ENCODE measurements at regions not wholly inside any gene's neighbourhood (a gene's known extent, or its start where the extent isn't known, plus 50 kb on each side); places are given as distances from the start of the nearest gene placed in this dataset.
A peak's percentile ranks its signal among the peaks of the same experiment; 100 is the strongest.

GRCh38 chr3:150149651-150150051 lies 179.0 kb upstream of the PFN2 start:
- DNase-seq (ENCODE audit: low spot score in 2 of 2) = no peak
- H3K27ac Mint-ChIP-seq = no peak overlapping the region

GRCh38 chr3:150148227-150148626 lies 177.5 kb upstream of the PFN2 start:
- Mint-ChIP-seq H3K36me3 (no peaks in the 10 kb centered on the region), H3K9me3 (peaks cover 0 to 6% of the 10 kb centered on the region in 2 donors), H3K27ac (no peak overlapping the region)
- ATAC-seq = no peak
- DNase-seq (ENCODE audit: low spot score in 2 of 2) = no peak

More at GRCh38 chr3:150149651-150150051, 179.0 kb upstream of the PFN2 start:
- Mint-ChIP-seq H3K36me3 (no peaks in the 10 kb centered on the region), H3K9me3 (peaks cover 0 to under 1% of the 10 kb centered on the region in 2 donors)
- ATAC-seq = no peak

GRCh38 chr3:150147776-150148175 lies 177.1 kb upstream of the PFN2 start:
- DNase-seq (ENCODE audit: low spot score in 2 of 2) (no peak), ATAC-seq (no peak)
- no peak overlapping the region for H3K27ac Mint-ChIP-seq
- no peaks in the 10 kb centered on the region for H3K36me3 Mint-ChIP-seq
- H3K9me3 Mint-ChIP-seq = peaks cover 0 to 6% of the 10 kb centered on the region in 2 donors

GRCh38 chr3:150146991-150147761 lies 176.5 kb upstream of the PFN2 start:
- Mint-ChIP-seq H3K36me3 (no peaks in the 10 kb centered on the region), H3K27ac (no peak overlapping the region), H3K9me3 (peaks cover 0 to 6% of the 10 kb centered on the region in 2 donors)
- DNase-seq (ENCODE audit: low spot score in 2 of 2) (peak in 1 of 2 donors; percentile 8), ATAC-seq (peak; percentile 85 to 97)

- no peaks in the 10 kb centered on the region for H3K36me3 Mint-ChIP-seq
- no peak for ATAC-seq
- H3K27ac Mint-ChIP-seq = no peak overlapping the region
- DNase-seq (ENCODE audit: low spot score in 2 of 2) = no peak
- H3K9me3 Mint-ChIP-seq = peaks cover 0 to 6% of the 10 kb centered on the region in 2 donors
Observed at GRCh38 chr3:150145659-150146058, 175.0 kb upstream of the PFN2 start.

- no peak for DNase-seq (ENCODE audit: low spot score in 2 of 2)
- ATAC-seq = no peak
- Mint-ChIP-seq H3K36me3 (no peaks in the 10 kb centered on the region), H3K27ac (no peak overlapping the region), H3K9me3 (peaks cover 0 to 6% of the 10 kb centered on the region in 2 donors)
Observed at GRCh38 chr3:150144191-150144708, 173.6 kb upstream of the PFN2 start.

GRCh38 chr3:150142936-150143335 lies 172.2 kb upstream of the PFN2 start:
- Mint-ChIP-seq H3K9me3 (peaks cover 0 to 6% of the 10 kb centered on the region in 2 donors), H3K36me3 (no peaks in the 10 kb centered on the region), H3K27ac (no peak overlapping the region)
- DNase-seq (ENCODE audit: low spot score in 2 of 2) (no peak), ATAC-seq (no peak)

GRCh38 chr3:150141790-150142326 lies 171.2 kb upstream of the PFN2 start:
- Mint-ChIP-seq H3K27ac (no peak overlapping the region), H3K36me3 (no peaks in the 10 kb centered on the region), H3K9me3 (peaks cover 0 to 6% of the 10 kb centered on the region in 2 donors)
- no peak for ATAC-seq
- no peak for DNase-seq (ENCODE audit: low spot score in 2 of 2)

- ATAC-seq (no peak), DNase-seq (ENCODE audit: low spot score in 2 of 2) (no peak)
- H3K9me3 Mint-ChIP-seq = peaks cover 0 to 6% of the 10 kb centered on the region in 2 donors
- no peaks in the 10 kb centered on the region for H3K36me3 Mint-ChIP-seq
- H3K27ac Mint-ChIP-seq = no peak overlapping the region
Observed at GRCh38 chr3:150140614-150141321, 170.1 kb upstream of the PFN2 start.

- no peaks in the 10 kb centered on the region for H3K9me3 Mint-ChIP-seq
- no peak for DNase-seq (ENCODE audit: low spot score in 2 of 2)
- no peak overlapping the region for H3K27ac Mint-ChIP-seq
- no peaks in the 10 kb centered on the region for H3K36me3 Mint-ChIP-seq
- no peak for ATAC-seq
Observed at GRCh38 chr3:150138824-150139223, 168.1 kb upstream of the PFN2 start.

GRCh38 chr3:150136242-150136641 lies 165.5 kb upstream of the PFN2 start:
- ATAC-seq (no peak), DNase-seq (ENCODE audit: low spot score in 2 of 2) (no peak)
- Mint-ChIP-seq H3K27ac (no peak overlapping the region), H3K9me3 (no peaks in the 10 kb centered on the region), H3K36me3 (no peaks in the 10 kb centered on the region)

- Mint-ChIP-seq H3K9me3 (no peaks in the 10 kb centered on the region), H3K27ac (no peak overlapping the region), H3K36me3 (no peaks in the 10 kb centered on the region)
- ATAC-seq (no peak), DNase-seq (ENCODE audit: low spot score in 2 of 2) (no peak)
Observed at GRCh38 chr3:150135287-150135721, 164.6 kb upstream of the PFN2 start.

- DNase-seq (ENCODE audit: low spot score in 2 of 2) (no peak), ATAC-seq (no peak)
- no peaks in the 10 kb centered on the region for H3K36me3 Mint-ChIP-seq
- H3K9me3 Mint-ChIP-seq = no peaks in the 10 kb centered on the region
- no peak overlapping the region for H3K27ac Mint-ChIP-seq
Observed at GRCh38 chr3:150133293-150133692, 162.6 kb upstream of the PFN2 start.

GRCh38 chr3:150132101-150132749 lies 161.5 kb upstream of the PFN2 start:
- H3K27ac Mint-ChIP-seq = no peak overlapping the region
- ATAC-seq = no peak
- DNase-seq (ENCODE audit: low spot score in 2 of 2) = no peak
- H3K9me3 Mint-ChIP-seq = no peaks in the 10 kb centered on the region
- H3K36me3 Mint-ChIP-seq = no peaks in the 10 kb centered on the region

GRCh38 chr3:150131663-150132062 lies 161.0 kb upstream of the PFN2 start:
- ATAC-seq (no peak), DNase-seq (ENCODE audit: low spot score in 2 of 2) (no peak)
- Mint-ChIP-seq H3K36me3 (no peaks in the 10 kb centered on the region), H3K9me3 (no peaks in the 10 kb centered on the region), H3K27ac (no peak overlapping the region)

GRCh38 chr3:150130404-150131100 lies 159.9 kb upstream of the PFN2 start:
- ATAC-seq = no peak

More at GRCh38 chr3:150130404-150131100, 159.9 kb upstream of the PFN2 start:
- no peak for DNase-seq (ENCODE audit: low spot score in 2 of 2)
- Mint-ChIP-seq H3K36me3 (no peaks in the 10 kb centered on the region), H3K9me3 (no peaks in the 10 kb centered on the region), H3K27ac (peak overlapping the region in 1 of 2 donors; percentile 44)
